GM23338 (cell line): ENCODE measurements at regions not wholly inside any gene's neighbourhood (a gene's known extent, or its start where the extent isn't known, plus 50 kb on each side); places are given as distances from the start of the nearest gene placed in this dataset.
A peak's percentile ranks its signal among the peaks of the same experiment; 100 is the strongest.

Experiments
- ATAC-seq: fragments of 200-7000 bp; cut with Tn5 transposase; 3 replicates; pipeline ENCODE4 v1.9.1; 2020
- DNase-seq: peaks from one replicate; pipeline ENCODE4 v3.0.0-alpha.2; 2015; ENCODE audit warnings: low spot score
- H2AFZ ChIP-seq: fragments of 200-600 bp; sonication (generic); 2 replicates; pipeline ENCODE4 v1.8.0; 2016; ENCODE audit warnings: antibody characterized with exemption, mild to moderate bottlenecking, moderate library complexity
- H3F3A ChIP-seq: fragments of 200-600 bp; sonication (generic); replicated peaks from 2 replicates; pipeline ENCODE4 v1.8.0; 2017; ENCODE audit warnings: antibody characterized with exemption, mixed run types, low read depth
- H3K27ac ChIP-seq: fragments of 200-600 bp; sonication (generic); 2 replicates; pipeline ENCODE4 v1.6.1; 2016; ENCODE audit warnings: low read depth
- H3K27me3 ChIP-seq: fragments of 200-600 bp; sonication (generic); 2 replicates; pipeline ENCODE4 v1.8.0; 2016; ENCODE audit warnings: mild to moderate bottlenecking, mixed run types, moderate library complexity; ENCODE audit not compliant: insufficient read depth
- H3K36me3 ChIP-seq: fragments of 200-600 bp; sonication (generic); 2 replicates; pipeline ENCODE4 v1.8.0; 2016; ENCODE audit warnings: mild to moderate bottlenecking; ENCODE audit not compliant: insufficient read depth
- H3K4me1 ChIP-seq: fragments of 200-600 bp; sonication (generic); 2 replicates; pipeline ENCODE4 v1.8.0; 2016; ENCODE audit warnings: mild to moderate bottlenecking, moderate library complexity; ENCODE audit not compliant: insufficient read depth
- H3K4me2 ChIP-seq: fragments of 200-600 bp; sonication (generic); 2 replicates; pipeline ENCODE4 v1.7.1; 2017; ENCODE audit warnings: mixed run types
- H3K4me3 ChIP-seq: fragments of 200-600 bp; sonication (generic); 2 replicates; pipeline ENCODE4 v1.6.1; 2016; ENCODE audit warnings: mixed run types
- H3K79me2 ChIP-seq: fragments of 200-600 bp; sonication (generic); replicated peaks from 2 replicates; pipeline ENCODE4 v1.8.0; 2017; ENCODE audit warnings: mild to moderate bottlenecking; ENCODE audit not compliant: insufficient read depth
- H3K9me2 ChIP-seq: fragments of 200-600 bp; sonication (generic); 2 replicates; pipeline ENCODE4 v1.8.0; 2017; ENCODE audit not compliant: insufficient read depth
- H4K20me1 ChIP-seq: fragments of 200-600 bp; sonication (generic); replicated peaks from 2 replicates; pipeline ENCODE4 v1.8.0; 2017; ENCODE audit warnings: mild to moderate bottlenecking; ENCODE audit not compliant: insufficient read depth
- H3K27ac Mint-ChIP-seq: 2 replicates; pipeline ENCODE4 v1.8.0; 2020; ENCODE audit warnings: inconsistent platforms, mild to moderate bottlenecking, moderate library complexity, mixed read lengths
- H3K27me3 Mint-ChIP-seq: 3 replicates; pipeline ENCODE4 v1.8.0; 2022; ENCODE audit warnings: low read depth, mild to moderate bottlenecking, moderate library complexity, mixed read lengths, inconsistent platforms; ENCODE audit not compliant: insufficient read depth, poor library complexity
- H3K36me3 Mint-ChIP-seq: 3 replicates; pipeline ENCODE4 v1.8.0; 2021; ENCODE audit warnings: low read depth, mild to moderate bottlenecking, inconsistent platforms, moderate library complexity, mixed read lengths
- H3K4me1 Mint-ChIP-seq: 3 replicates; pipeline ENCODE4 v1.8.0; 2020; ENCODE audit warnings: mild to moderate bottlenecking, inconsistent platforms, mixed read lengths
- H3K4me3 Mint-ChIP-seq: 3 replicates; pipeline ENCODE4 v1.8.0; 2021; ENCODE audit warnings: moderate library complexity, mild to moderate bottlenecking, inconsistent platforms, mixed read lengths
- H3K9me3 Mint-ChIP-seq: 3 replicates; pipeline ENCODE4 v1.8.0; 2020; ENCODE audit warnings: moderate library complexity, mild to moderate bottlenecking, inconsistent platforms, mixed read lengths
- CREB1 ChIP-seq: fragments of 250-450 bp; sonication (Bioruptor Pico); IDR thresholded peaks from 2 replicates; pipeline ENCODE4 v1.5.0; 2020; ENCODE audit warnings: low read depth, mild to moderate bottlenecking, moderate library complexity
- EZH2 ChIP-seq: fragments of 200-600 bp; sonication (generic); IDR thresholded peaks from one replicate; pipeline ENCODE4 v1.8.0; 2017; ENCODE audit warnings: antibody characterized with exemption, mild to moderate bottlenecking, low read depth; ENCODE audit not compliant: unreplicated experiment
- POLR2AphosphoS5 ChIP-seq: IDR thresholded peaks from 2 replicates; pipeline ENCODE4 v1.6.1; 2016; ENCODE audit warnings: antibody characterized with exemption, low read depth
- STAT1 ChIP-seq: IDR thresholded peaks from one replicate; pipeline ENCODE4 v1.6.1; 2016; ENCODE audit warnings: antibody characterized with exemption; ENCODE audit not compliant: unreplicated experiment
- ZNF331 ChIP-seq: fragments of 250-450 bp; sonication (Bioruptor Pico); IDR thresholded peaks from 2 replicates; pipeline ENCODE4 v1.5.0; 2020; ENCODE audit warnings: low read depth, mild to moderate bottlenecking, moderate library complexity
- TF ChIP-seq, protein P1 (sequence below): IDR thresholded peaks from 2 replicates; pipeline ENCODE4 v1.6.1; 2016; ENCODE audit warnings: antibody characterized with exemption
- TF ChIP-seq, protein P2 (sequence below): fragments of 250-450 bp; sonication (Bioruptor Pico); IDR thresholded peaks from 2 replicates; pipeline ENCODE4 v1.5.0; 2020; ENCODE audit warnings: mild to moderate bottlenecking, moderate library complexity
- TF ChIP-seq, protein P3 (sequence below): IDR thresholded peaks from one replicate; pipeline ENCODE4 v1.6.1; 2018; ENCODE audit warnings: antibody characterized with exemption; ENCODE audit not compliant: unreplicated experiment

DNA sequence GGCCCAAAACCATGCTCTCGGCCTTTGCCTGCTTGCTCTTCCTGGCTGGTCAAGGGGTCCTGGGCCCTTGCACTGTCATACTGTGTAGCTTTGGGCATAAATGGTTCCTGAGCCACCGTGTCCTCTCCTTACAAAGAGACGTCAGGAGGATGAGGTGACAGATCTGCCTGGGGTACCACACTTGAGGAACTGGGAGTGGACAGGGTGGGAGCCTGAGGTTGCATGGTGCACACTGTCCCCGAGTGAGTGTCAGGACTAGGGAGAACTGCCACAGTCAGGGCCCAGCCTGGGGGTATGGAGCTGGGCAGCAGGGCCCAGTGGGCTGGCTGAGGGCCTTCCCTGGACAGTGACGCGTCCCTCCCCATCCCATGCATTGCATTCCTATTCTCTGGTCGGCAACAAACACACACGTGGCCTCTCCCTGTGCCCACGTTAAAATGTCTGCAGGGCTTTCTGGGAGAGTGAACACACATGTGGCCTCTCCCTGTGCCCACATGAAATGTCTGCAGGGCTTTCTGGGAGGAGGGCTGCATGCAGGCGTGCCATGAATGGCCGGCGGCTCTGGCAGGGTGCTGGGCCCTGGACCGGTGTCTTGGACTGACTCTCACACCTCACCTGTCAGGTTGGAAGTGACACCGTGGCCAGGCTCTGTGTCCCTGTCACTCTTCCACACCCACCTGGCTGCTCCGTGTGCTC, 122.1 kb upstream of the COL5A1 start:
- Histone ChIP-seq H2AFZ (no peak overlapping the region), H3K4me2 (no peak overlapping the region), H3K27ac (no peak overlapping the region), H4K20me1 (no peaks in the 10 kb centered on the region), H3K4me1 (no peaks in the 10 kb centered on the region), H3K9me2 (no peaks in the 10 kb centered on the region), H3K27me3 (no peaks in the 10 kb centered on the region), H3F3A (no peaks in the 10 kb centered on the region), H3K79me2 (no peaks in the 10 kb centered on the region), H3K36me3 (no peaks in the 10 kb centered on the region), H3K4me3 (no peak overlapping the region)
- H3K36me3 Mint-ChIP-seq: no peaks in the 10 kb centered on the region
- ATAC-seq: no peak
- no peak overlapping the region for H3K4me3 Mint-ChIP-seq
- H3K9me3 Mint-ChIP-seq: peaks cover 4% of the 10 kb centered on the region; the same call in 2 of the 3 replicates
- no peak overlapping the region for H3K27ac Mint-ChIP-seq
- H3K27me3 Mint-ChIP-seq: peaks cover 2% of the 10 kb centered on the region
- no peak for TF ChIP-seq POLR2AphosphoS5
- no peak for TF ChIP-seq ZNF331 (CRISPR knock-in tag)
- no peak for TF ChIP-seq CREB1 (CRISPR knock-in tag)
- no peak for DNase-seq
- H3K4me1 Mint-ChIP-seq: 0 out of 3 replicates have a peak, but pooled peaks cover 2% of the 10 kb centered on the region

DNA sequence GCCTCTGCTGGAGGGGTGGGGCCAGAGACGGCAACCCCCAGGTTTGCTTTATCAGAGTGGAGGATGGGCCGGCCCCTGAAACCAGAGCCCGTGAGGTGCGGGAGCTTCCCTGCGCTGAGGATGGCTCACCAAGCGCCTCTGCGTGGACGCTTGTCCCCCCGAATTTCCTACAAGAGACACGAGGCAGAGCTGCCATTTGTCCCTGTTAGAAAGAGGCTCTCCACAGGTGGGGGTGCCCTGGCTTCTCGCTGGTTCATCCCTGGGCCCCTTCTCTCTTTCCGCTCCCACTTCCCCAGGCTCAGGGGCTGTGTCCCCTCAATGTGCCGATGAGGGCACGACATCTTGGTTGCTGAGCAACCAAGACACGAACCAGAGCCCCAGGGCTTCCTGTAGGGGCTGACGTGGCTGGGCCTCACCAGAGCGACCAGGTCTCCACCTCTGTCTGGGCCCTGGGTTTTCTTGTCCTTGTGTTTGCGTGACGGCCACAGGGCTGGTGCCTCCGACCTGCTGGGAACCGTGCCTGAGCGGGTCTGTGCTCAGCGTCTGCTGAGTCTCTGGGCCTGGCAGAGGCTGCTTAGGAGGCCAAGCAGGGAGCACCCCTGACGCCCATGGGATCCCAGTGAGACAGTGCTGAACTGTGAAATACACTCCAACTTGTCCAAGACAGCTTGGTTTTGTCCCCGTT, 119.6 kb upstream of the COL5A1 start:
- Histone ChIP-seq H3K79me2 (no peaks in the 10 kb centered on the region), H3K9me2 (no peaks in the 10 kb centered on the region), H3K4me3 (no peak overlapping the region), H3K27ac (no peak overlapping the region), H3K27me3 (no peaks in the 10 kb centered on the region), H3K36me3 (no peaks in the 10 kb centered on the region), H3K4me2 (no peak overlapping the region), H2AFZ (peak overlapping the region; percentile 88), H3F3A (no peaks in the 10 kb centered on the region), H3K4me1 (no peaks in the 10 kb centered on the region), H4K20me1 (no peaks in the 10 kb centered on the region)
- H3K4me3 Mint-ChIP-seq: no peak overlapping the region
- peaks cover 3% of the 10 kb centered on the region for H3K27me3 Mint-ChIP-seq
- peaks cover under 1% of the 10 kb centered on the region; the same call in 1 of the 3 replicates for H3K36me3 Mint-ChIP-seq
- no peak overlapping the region for H3K27ac Mint-ChIP-seq
- DNase-seq (peak; percentile 22), ATAC-seq (peak; percentile 52)
- 0 out of 3 replicates have a peak, but pooled peaks cover 2% of the 10 kb centered on the region for H3K4me1 Mint-ChIP-seq
- 0 out of 3 replicates have a peak, but pooled peaks cover under 1% of the 10 kb centered on the region for H3K9me3 Mint-ChIP-seq
- TF ChIP-seq, protein P1, sequence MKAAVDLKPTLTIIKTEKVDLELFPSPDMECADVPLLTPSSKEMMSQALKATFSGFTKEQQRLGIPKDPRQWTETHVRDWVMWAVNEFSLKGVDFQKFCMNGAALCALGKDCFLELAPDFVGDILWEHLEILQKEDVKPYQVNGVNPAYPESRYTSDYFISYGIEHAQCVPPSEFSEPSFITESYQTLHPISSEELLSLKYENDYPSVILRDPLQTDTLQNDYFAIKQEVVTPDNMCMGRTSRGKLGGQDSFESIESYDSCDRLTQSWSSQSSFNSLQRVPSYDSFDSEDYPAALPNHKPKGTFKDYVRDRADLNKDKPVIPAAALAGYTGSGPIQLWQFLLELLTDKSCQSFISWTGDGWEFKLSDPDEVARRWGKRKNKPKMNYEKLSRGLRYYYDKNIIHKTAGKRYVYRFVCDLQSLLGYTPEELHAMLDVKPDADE: no peak
- TF ChIP-seq, protein P2, sequence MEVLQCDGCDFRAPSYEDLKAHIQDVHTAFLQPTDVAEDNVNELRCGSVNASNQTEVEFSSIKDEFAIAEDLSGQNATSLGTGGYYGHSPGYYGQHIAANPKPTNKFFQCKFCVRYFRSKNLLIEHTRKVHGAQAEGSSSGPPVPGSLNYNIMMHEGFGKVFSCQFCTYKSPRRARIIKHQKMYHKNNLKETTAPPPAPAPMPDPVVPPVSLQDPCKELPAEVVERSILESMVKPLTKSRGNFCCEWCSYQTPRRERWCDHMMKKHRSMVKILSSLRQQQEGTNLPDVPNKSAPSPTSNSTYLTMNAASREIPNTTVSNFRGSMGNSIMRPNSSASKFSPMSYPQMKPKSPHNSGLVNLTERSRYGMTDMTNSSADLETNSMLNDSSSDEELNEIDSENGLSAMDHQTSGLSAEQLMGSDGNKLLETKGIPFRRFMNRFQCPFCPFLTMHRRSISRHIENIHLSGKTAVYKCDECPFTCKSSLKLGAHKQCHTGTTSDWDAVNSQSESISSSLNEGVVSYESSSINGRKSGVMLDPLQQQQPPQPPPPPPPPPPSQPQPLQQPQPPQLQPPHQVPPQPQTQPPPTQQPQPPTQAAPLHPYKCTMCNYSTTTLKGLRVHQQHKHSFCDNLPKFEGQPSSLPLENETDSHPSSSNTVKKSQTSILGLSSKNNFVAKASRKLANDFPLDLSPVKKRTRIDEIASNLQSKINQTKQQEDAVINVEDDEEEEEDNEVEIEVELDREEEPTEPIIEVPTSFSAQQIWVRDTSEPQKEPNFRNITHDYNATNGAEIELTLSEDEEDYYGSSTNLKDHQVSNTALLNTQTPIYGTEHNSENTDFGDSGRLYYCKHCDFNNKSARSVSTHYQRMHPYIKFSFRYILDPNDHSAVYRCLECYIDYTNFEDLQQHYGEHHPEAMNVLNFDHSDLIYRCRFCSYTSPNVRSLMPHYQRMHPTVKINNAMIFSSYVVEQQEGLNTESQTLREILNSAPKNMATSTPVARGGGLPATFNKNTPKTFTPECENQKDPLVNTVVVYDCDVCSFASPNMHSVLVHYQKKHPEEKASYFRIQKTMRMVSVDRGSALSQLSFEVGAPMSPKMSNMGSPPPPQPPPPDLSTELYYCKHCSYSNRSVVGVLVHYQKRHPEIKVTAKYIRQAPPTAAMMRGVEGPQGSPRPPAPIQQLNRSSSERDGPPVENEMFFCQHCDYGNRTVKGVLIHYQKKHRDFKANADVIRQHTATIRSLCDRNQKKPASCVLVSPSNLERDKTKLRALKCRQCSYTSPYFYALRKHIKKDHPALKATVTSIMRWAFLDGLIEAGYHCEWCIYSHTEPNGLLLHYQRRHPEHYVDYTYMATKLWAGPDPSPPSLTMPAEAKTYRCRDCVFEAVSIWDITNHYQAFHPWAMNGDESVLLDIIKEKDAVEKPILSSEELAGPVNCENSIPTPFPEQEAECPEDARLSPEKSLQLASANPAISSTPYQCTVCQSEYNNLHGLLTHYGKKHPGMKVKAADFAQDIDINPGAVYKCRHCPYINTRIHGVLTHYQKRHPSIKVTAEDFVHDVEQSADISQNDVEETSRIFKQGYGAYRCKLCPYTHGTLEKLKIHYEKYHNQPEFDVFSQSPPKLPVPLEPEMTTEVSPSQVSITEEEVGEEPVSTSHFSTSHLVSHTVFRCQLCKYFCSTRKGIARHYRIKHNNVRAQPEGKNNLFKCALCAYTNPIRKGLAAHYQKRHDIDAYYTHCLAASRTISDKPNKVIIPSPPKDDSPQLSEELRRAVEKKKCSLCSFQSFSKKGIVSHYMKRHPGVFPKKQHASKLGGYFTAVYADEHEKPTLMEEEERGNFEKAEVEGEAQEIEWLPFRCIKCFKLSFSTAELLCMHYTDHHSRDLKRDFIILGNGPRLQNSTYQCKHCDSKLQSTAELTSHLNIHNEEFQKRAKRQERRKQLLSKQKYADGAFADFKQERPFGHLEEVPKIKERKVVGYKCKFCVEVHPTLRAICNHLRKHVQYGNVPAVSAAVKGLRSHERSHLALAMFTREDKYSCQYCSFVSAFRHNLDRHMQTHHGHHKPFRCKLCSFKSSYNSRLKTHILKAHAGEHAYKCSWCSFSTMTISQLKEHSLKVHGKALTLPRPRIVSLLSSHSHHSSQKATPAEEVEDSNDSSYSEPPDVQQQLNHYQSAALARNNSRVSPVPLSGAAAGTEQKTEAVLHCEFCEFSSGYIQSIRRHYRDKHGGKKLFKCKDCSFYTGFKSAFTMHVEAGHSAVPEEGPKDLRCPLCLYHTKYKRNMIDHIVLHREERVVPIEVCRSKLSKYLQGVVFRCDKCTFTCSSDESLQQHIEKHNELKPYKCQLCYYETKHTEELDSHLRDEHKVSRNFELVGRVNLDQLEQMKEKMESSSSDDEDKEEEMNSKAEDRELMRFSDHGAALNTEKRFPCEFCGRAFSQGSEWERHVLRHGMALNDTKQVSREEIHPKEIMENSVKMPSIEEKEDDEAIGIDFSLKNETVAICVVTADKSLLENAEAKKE (CRISPR knock-in tag): no peak
- TF ChIP-seq ZNF331 (CRISPR knock-in tag): no peak
- no peak for TF ChIP-seq STAT1
- no peak for TF ChIP-seq EZH2
- TF ChIP-seq POLR2AphosphoS5: no peak
- TF ChIP-seq, protein P3, sequence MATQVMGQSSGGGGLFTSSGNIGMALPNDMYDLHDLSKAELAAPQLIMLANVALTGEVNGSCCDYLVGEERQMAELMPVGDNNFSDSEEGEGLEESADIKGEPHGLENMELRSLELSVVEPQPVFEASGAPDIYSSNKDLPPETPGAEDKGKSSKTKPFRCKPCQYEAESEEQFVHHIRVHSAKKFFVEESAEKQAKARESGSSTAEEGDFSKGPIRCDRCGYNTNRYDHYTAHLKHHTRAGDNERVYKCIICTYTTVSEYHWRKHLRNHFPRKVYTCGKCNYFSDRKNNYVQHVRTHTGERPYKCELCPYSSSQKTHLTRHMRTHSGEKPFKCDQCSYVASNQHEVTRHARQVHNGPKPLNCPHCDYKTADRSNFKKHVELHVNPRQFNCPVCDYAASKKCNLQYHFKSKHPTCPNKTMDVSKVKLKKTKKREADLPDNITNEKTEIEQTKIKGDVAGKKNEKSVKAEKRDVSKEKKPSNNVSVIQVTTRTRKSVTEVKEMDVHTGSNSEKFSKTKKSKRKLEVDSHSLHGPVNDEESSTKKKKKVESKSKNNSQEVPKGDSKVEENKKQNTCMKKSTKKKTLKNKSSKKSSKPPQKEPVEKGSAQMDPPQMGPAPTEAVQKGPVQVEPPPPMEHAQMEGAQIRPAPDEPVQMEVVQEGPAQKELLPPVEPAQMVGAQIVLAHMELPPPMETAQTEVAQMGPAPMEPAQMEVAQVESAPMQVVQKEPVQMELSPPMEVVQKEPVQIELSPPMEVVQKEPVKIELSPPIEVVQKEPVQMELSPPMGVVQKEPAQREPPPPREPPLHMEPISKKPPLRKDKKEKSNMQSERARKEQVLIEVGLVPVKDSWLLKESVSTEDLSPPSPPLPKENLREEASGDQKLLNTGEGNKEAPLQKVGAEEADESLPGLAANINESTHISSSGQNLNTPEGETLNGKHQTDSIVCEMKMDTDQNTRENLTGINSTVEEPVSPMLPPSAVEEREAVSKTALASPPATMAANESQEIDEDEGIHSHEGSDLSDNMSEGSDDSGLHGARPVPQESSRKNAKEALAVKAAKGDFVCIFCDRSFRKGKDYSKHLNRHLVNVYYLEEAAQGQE: no peak
- no peak for TF ChIP-seq CREB1 (CRISPR knock-in tag)
